PFSK-1 (cell line): ENCODE measurements at regions not wholly inside any gene's neighbourhood (a gene's known extent, or its start where the extent isn't known, plus 50 kb on each side); places are given as distances from the start of the nearest gene placed in this dataset.

Source experiments
- POLR2AphosphoS5 ChIP-seq: IDR thresholded peaks from 2 replicates; pipeline ENCODE4 v1.6.1; 2012; ENCODE audit warnings: low read depth, mild to moderate bottlenecking, control low read depth, low read length, moderate library complexity
- SIN3A ChIP-seq: IDR thresholded peaks from 2 replicates; pipeline ENCODE4 v1.6.1; 2012; ENCODE audit warnings: mild to moderate bottlenecking, low read length, moderate library complexity, borderline replicate concordance; ENCODE audit not compliant: insufficient read depth
- TF ChIP-seq, protein P1 (sequence below), 2 experiments: IDR thresholded peaks; 2 replicates each; pipeline versions ENCODE4 v1.6.1 to v1.8.0; 2011 to 2012; ENCODE audit warnings: low read depth in 2 of 2, low read length in 2 of 2, control low read depth in 1 of 2, inconsistent platforms in 1 of 2, mild to moderate bottlenecking in 1 of 2, moderate library complexity in 1 of 2; ENCODE audit not compliant: insufficient read depth in 1 of 2

DNA sequence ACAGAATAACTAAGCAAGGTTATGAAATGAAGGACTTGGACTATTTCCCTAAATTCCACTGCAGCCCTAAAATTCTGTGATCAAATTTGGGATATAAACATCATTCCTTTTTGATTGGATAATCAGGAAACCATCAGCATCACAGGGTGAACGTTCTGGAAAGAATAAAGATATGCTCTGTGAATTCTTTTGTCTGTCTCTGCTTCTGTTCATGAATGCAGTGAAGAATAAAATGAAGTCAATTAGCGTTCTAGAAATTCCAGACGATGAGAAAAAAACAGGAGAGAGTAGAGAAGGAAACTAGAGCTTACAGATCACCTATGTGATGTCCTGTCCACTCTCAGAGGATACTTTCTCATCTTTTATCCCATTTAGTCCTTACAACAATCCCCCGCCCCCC is 295.1 kb upstream of the SOX9 start:
- TF ChIP-seq POLR2AphosphoS5 = no peak
- TF ChIP-seq, protein P1, sequence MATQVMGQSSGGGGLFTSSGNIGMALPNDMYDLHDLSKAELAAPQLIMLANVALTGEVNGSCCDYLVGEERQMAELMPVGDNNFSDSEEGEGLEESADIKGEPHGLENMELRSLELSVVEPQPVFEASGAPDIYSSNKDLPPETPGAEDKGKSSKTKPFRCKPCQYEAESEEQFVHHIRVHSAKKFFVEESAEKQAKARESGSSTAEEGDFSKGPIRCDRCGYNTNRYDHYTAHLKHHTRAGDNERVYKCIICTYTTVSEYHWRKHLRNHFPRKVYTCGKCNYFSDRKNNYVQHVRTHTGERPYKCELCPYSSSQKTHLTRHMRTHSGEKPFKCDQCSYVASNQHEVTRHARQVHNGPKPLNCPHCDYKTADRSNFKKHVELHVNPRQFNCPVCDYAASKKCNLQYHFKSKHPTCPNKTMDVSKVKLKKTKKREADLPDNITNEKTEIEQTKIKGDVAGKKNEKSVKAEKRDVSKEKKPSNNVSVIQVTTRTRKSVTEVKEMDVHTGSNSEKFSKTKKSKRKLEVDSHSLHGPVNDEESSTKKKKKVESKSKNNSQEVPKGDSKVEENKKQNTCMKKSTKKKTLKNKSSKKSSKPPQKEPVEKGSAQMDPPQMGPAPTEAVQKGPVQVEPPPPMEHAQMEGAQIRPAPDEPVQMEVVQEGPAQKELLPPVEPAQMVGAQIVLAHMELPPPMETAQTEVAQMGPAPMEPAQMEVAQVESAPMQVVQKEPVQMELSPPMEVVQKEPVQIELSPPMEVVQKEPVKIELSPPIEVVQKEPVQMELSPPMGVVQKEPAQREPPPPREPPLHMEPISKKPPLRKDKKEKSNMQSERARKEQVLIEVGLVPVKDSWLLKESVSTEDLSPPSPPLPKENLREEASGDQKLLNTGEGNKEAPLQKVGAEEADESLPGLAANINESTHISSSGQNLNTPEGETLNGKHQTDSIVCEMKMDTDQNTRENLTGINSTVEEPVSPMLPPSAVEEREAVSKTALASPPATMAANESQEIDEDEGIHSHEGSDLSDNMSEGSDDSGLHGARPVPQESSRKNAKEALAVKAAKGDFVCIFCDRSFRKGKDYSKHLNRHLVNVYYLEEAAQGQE (IDR thresholded peaks at IDR 0.05; ENCODE audit: insufficient read depth in 1 of 2, low read depth in 2 of 2, low read length in 2 of 2) = no peak
- no peak for TF ChIP-seq SIN3A
